K562 (cell line): ENCODE measurements at regions not wholly inside any gene's neighbourhood (a gene's known extent, or its start where the extent isn't known, plus 50 kb on each side); places are given as distances from the start of the nearest gene placed in this dataset.

ENCODE experiments used
- TAF1 ChIP-seq: IDR thresholded peaks from 2 replicates; pipeline ENCODE4 v1.6.1; 2011; ENCODE audit warnings: mild to moderate bottlenecking, low read length, moderate library complexity; ENCODE audit not compliant: insufficient read depth, control insufficient read depth, severe bottlenecking; ENCODE audit errors: extremely low read depth
- TF ChIP-seq, protein P1 (sequence below): IDR thresholded peaks from 2 replicates; pipeline ENCODE4 v1.6.1; 2011; ENCODE audit warnings: borderline replicate concordance, low read depth, mild to moderate bottlenecking, moderate library complexity, low read length; ENCODE audit not compliant: insufficient read depth, poor library complexity, severe bottlenecking
- TF ChIP-seq, protein P2 (sequence below), 3 experiments: IDR thresholded peaks in 2 of 3; conservative IDR thresholded peaks in 1 of 3; 2 replicates each; pipeline ENCODE4 v1.5.1; 2011 to 2012; ENCODE audit warnings: low read length in 3 of 3, mild to moderate bottlenecking in 3 of 3, control low read depth in 2 of 3, improper control_type of control experiment in 1 of 3, inconsistent platforms in 1 of 3, low read depth in 1 of 3, mixed read lengths in 1 of 3, moderate library complexity in 1 of 3; ENCODE audit not compliant: insufficient read depth in 2 of 3

DNA sequence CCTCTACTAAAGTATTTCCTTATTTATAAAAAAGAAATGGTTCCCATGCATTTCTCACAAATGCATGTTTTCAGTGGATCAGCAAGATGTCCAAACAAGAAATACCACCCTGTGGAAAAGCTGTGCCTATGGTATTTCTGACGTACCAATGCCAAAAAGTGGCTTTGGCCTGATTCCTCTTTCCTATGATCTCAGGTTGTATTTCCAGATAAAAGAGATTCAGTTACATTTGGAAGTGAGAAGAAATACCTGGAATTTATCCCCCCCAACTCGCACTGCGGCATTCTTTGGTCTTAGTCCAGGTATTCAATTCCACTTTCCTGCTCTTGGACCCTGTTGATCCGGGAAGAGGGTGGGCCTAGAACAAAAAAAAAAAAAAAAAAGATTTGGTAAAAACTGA, 815.9 kb upstream of the FRG1 start:
- TF ChIP-seq, protein P1, sequence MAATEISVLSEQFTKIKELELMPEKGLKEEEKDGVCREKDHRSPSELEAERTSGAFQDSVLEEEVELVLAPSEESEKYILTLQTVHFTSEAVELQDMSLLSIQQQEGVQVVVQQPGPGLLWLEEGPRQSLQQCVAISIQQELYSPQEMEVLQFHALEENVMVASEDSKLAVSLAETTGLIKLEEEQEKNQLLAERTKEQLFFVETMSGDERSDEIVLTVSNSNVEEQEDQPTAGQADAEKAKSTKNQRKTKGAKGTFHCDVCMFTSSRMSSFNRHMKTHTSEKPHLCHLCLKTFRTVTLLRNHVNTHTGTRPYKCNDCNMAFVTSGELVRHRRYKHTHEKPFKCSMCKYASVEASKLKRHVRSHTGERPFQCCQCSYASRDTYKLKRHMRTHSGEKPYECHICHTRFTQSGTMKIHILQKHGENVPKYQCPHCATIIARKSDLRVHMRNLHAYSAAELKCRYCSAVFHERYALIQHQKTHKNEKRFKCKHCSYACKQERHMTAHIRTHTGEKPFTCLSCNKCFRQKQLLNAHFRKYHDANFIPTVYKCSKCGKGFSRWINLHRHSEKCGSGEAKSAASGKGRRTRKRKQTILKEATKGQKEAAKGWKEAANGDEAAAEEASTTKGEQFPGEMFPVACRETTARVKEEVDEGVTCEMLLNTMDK = no peak
- TF ChIP-seq TAF1 = no peak
- TF ChIP-seq, protein P2, sequence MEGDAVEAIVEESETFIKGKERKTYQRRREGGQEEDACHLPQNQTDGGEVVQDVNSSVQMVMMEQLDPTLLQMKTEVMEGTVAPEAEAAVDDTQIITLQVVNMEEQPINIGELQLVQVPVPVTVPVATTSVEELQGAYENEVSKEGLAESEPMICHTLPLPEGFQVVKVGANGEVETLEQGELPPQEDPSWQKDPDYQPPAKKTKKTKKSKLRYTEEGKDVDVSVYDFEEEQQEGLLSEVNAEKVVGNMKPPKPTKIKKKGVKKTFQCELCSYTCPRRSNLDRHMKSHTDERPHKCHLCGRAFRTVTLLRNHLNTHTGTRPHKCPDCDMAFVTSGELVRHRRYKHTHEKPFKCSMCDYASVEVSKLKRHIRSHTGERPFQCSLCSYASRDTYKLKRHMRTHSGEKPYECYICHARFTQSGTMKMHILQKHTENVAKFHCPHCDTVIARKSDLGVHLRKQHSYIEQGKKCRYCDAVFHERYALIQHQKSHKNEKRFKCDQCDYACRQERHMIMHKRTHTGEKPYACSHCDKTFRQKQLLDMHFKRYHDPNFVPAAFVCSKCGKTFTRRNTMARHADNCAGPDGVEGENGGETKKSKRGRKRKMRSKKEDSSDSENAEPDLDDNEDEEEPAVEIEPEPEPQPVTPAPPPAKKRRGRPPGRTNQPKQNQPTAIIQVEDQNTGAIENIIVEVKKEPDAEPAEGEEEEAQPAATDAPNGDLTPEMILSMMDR (IDR thresholded peaks at IDR 0.05 in 2 of 3, conservative IDR thresholded peaks at IDR 0.05 in 1 of 3; ENCODE audit: insufficient read depth in 2 of 3, low read depth in 1 of 3, low read length in 3 of 3) = no peak
